Common myeloid progenitor, CD34-positive (primary cell): ENCODE measurements at regions not wholly inside any gene's neighbourhood (a gene's known extent, or its start where the extent isn't known, plus 50 kb on each side); places are given as distances from the start of the nearest gene placed in this dataset.

Source experiments
- CTCF ChIA-PET: fragments of 350-600 bp; sonication (Branson Sonifier 250); formaldehyde crosslinking; loops from one replicate; lab custom pipeline; 2021; ENCODE audit warnings: antibody characterized with exemption; lab: Charles Lee
- POLR2A ChIA-PET: fragments of 350-600 bp; sonication (Branson Sonifier 250); formaldehyde crosslinking; loops from one replicate; lab custom pipeline; 2021; ENCODE audit warnings: antibody characterized with exemption; lab: Charles Lee
- DNase-seq, 3 donors: peaks; one replicate each; pipeline versions ENCODE4 v3.0.0 to v3.0.0-alpha.2; 2013
- H3K27ac ChIP-seq, 2 experiments: 1 replicate in 1 of 2; 2 replicates in 1 of 2; pipeline ENCODE4 v1.7.0; 2013; ENCODE audit warnings: inconsistent platforms in 2 of 2, low read length in 2 of 2, mild to moderate bottlenecking in 2 of 2, low read depth in 1 of 2, moderate library complexity in 1 of 2; ENCODE audit not compliant: severe bottlenecking in 2 of 2, insufficient read depth in 1 of 2, poor library complexity in 1 of 2
- H3K27me3 ChIP-seq, 5 experiments: replicated peaks in 2 of 5; 1 replicate in 3 of 5; 2 replicates in 2 of 5; pipeline versions ENCODE4 v1.6.1 to v1.7.0; 2013; ENCODE audit warnings: low read length in 4 of 5, mild to moderate bottlenecking in 2 of 5, moderate library complexity in 2 of 5, inconsistent platforms in 1 of 5; ENCODE audit not compliant: insufficient read depth in 5 of 5, control insufficient read depth in 4 of 5
- H3K36me3 ChIP-seq, 4 experiments: 1 replicate in 2 of 4; 2 replicates in 2 of 4; pipeline versions ENCODE4 v1.6.1 to v1.7.0; 2013; ENCODE audit warnings: low read length in 3 of 4, control low read depth in 1 of 4, mild to moderate bottlenecking in 1 of 4; ENCODE audit not compliant: control insufficient read depth in 4 of 4, insufficient read depth in 4 of 4
- H3K4me1 ChIP-seq, 4 experiments: 1 replicate in 3 of 4; 2 replicates in 1 of 4; pipeline versions ENCODE4 v1.6.1 to v1.7.1; 2013; ENCODE audit warnings: low read length in 3 of 4, mild to moderate bottlenecking in 3 of 4, control low read depth in 1 of 4, inconsistent platforms in 1 of 4, moderate library complexity in 1 of 4; ENCODE audit not compliant: control insufficient read depth in 4 of 4, insufficient read depth in 4 of 4; ENCODE audit errors: control extremely low read depth in 1 of 4
- H3K4me3 ChIP-seq, 7 experiments: 1 replicate in 4 of 7; 2 replicates in 3 of 7; pipeline versions ENCODE4 v1.5.1 to v1.7.0; 2013; ENCODE audit warnings: mild to moderate bottlenecking in 7 of 7, low read length in 6 of 7, moderate library complexity in 6 of 7, inconsistent platforms in 2 of 7, low read depth in 2 of 7, control low read depth in 1 of 7; ENCODE audit not compliant: insufficient read depth in 4 of 7, control insufficient read depth in 1 of 7; ENCODE audit errors: extremely low read depth in 1 of 7
- H3K9me3 ChIP-seq, 5 experiments: 1 replicate in 4 of 5; 2 replicates in 1 of 5; pipeline versions ENCODE4 v1.6.1 to v1.7.1; 2013; ENCODE audit warnings: low read length in 4 of 5, mild to moderate bottlenecking in 2 of 5, inconsistent platforms in 1 of 5, low read depth in 1 of 5, moderate library complexity in 1 of 5; ENCODE audit not compliant: control insufficient read depth in 4 of 5, insufficient read depth in 2 of 5; ENCODE audit errors: control extremely low read depth in 1 of 5
- WGBS: methylation state at CpG from one replicate; pipeline ENCODE4 v1.1.5; 2013; ENCODE audit not compliant: insufficient coverage; 5-methylcytosine and 5-hydroxymethylcytosine counted together

GRCh38 chr18:61006687-61007224 lies 326.5 kb upstream of the CDH20 start:
- 100% methylated on average over 4 of the region's 4 CpGs for WGBS
- no peak for DNase-seq
- H3K9me3 ChIP-seq, result no peaks in the 10 kb centered on the region
- H3K36me3 ChIP-seq, result no peaks in the 10 kb centered on the region
- POLR2A ChIA-PET, result no interaction called here
- CTCF ChIA-PET, result no interaction called here
- H3K4me3 ChIP-seq, result no peak overlapping the region
- H3K27ac ChIP-seq, result no peak overlapping the region
- no peaks in the 10 kb centered on the region for H3K4me1 ChIP-seq
- H3K27me3 ChIP-seq, result no peaks in the 10 kb centered on the region

GRCh38 chr18:61019338-61020301 lies 313.6 kb upstream of the CDH20 start:
- no peak for DNase-seq
- H3K27ac ChIP-seq, result no peak overlapping the region
- ChIA-PET CTCF (no interaction called here), POLR2A (no interaction called here)
- no peaks in the 10 kb centered on the region for H3K4me1 ChIP-seq
- H3K4me3 ChIP-seq, result no peak overlapping the region
- no CpG with 5 or more reads among the region's 3 CpGs for WGBS
- no peaks in the 10 kb centered on the region for H3K9me3 ChIP-seq
- H3K27me3 ChIP-seq, result no peaks in the 10 kb centered on the region
- H3K36me3 ChIP-seq, result no peaks in the 10 kb centered on the region

DNA sequence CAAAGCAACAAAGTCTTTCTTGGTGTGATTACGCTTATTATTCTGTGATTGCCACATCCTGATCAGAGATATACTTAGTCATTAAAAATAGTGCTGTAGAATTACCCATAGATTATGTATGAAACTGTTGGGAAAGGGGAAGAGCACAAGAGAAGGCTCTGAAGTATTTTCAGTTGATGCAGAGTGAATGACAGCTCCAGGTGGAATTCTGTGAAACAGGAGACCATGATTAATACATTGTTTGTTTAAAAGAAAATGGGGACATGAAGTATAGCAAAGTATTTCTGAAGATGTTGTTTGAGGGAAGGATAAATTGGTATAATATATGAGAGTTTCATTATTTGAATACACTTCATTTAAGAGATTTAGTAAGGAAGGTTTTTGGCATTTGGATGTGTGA lies 307.6 kb upstream of the CDH20 start:
- H3K9me3 ChIP-seq, result no peaks in the 10 kb centered on the region
- H3K4me1 ChIP-seq, result no peaks in the 10 kb centered on the region
- WGBS, result no CpG with 5 or more reads among the region's 1 CpG
- H3K27ac ChIP-seq, result no peak overlapping the region
- CTCF ChIA-PET, result no interaction called here
- POLR2A ChIA-PET, result no interaction called here
- no peaks in the 10 kb centered on the region for H3K36me3 ChIP-seq
- no peaks in the 10 kb centered on the region for H3K27me3 ChIP-seq
- no peak for DNase-seq
- no peak overlapping the region for H3K4me3 ChIP-seq

DNA sequence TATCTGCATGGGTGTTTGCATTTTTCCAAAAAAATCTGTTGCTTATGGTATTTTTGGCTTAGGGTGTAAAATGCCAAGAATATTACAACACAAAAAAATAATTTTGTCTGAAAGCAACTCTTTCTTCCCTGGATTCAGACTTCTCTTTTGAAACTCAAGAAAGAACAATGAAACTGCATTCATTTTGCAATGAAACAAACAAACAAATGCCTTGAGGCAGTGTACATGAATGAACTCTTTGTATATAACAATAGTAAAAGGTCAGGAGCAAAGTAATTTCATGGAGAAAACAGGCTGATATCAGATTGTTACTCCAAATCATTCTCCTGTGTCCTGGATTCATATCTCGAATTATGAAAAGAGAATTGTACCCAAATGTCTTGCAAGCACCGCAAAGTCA lies 301.6 kb upstream of the CDH20 start:
- ChIA-PET CTCF (no interaction called here), POLR2A (no interaction called here)
- Histone ChIP-seq H3K4me3 (no peak overlapping the region), H3K9me3 (no peaks in the 10 kb centered on the region), H3K27ac (no peak overlapping the region), H3K27me3 (no peaks in the 10 kb centered on the region), H3K36me3 (no peaks in the 10 kb centered on the region), H3K4me1 (no peaks in the 10 kb centered on the region)
- WGBS, result no CpG with 5 or more reads among the region's 2 CpGs
- DNase-seq, result no peak

GRCh38 chr18:61034580-61034979 lies 298.6 kb upstream of the CDH20 start:
- 92% methylated on average over 1 of the region's 2 CpGs for WGBS
- ChIA-PET CTCF (no interaction called here), POLR2A (no interaction called here)
- Histone ChIP-seq H3K27ac (no peak overlapping the region), H3K4me3 (no peak overlapping the region), H3K4me1 (no peaks in the 10 kb centered on the region), H3K36me3 (no peaks in the 10 kb centered on the region), H3K27me3 (no peaks in the 10 kb centered on the region), H3K9me3 (no peaks in the 10 kb centered on the region)
- no peak for DNase-seq

DNA sequence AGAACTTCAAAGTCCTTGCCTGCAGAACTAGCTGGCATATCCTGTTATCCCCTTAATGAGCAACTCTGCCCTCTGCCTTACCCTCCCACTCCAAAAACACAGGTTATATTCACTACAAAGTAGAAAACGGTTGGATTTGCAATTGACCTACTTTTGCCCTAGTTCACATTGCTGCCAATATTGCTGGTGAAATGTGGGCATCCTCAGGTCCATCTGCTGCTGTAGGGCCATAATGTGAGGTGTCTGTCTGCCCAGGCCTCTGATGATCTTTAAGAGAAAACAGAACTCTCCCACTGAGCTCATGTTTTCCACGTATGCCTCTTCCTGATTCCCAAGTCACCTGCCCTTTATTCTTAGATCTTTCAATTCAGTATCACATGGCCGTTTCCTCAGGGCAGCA lies 294.0 kb upstream of the CDH20 start:
- Histone ChIP-seq H3K27ac (no peak overlapping the region), H3K4me1 (no peaks in the 10 kb centered on the region), H3K36me3 (no peaks in the 10 kb centered on the region), H3K27me3 (no peaks in the 10 kb centered on the region), H3K4me3 (no peak overlapping the region), H3K9me3 (no peaks in the 10 kb centered on the region)
- DNase-seq, result no peak
- POLR2A ChIA-PET, result interaction anchor here (0.6 kb wide), 1 partner anchor 1092 kb away, joined by 8 read pairs; no protein-coding TSS in a partner anchor
- no CpG with 5 or more reads among the region's 3 CpGs for WGBS
- CTCF ChIA-PET, result no interaction called here

DNA sequence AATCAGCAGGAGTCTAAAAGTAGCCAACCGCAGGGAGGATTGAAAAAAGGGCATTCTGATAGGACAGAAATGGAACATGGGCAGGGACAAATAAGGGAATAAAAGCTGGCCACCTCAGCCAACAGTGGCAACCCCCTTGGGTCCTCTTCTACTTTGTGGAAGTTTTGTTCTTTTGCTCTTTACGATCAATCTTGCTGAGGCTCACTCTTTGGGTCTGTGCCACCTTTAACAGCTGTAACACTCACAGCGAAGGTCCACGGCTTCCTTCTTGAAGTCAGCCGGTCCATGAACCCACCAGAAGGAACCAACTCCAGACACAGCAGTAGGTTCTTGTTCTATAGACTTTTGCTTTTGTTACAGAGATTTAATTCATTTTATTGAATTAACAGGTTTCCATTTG lies 285.4 kb upstream of the CDH20 start:
- DNase-seq, result no peak
- no peak overlapping the region for H3K27ac ChIP-seq
- H3K4me3 ChIP-seq, result no peak overlapping the region
- H3K4me1 ChIP-seq, result no peaks in the 10 kb centered on the region
- POLR2A ChIA-PET, result no interaction called here
- no peaks in the 10 kb centered on the region for H3K9me3 ChIP-seq
- WGBS, result 100% methylated on average over 3 of the region's 5 CpGs
- H3K36me3 ChIP-seq, result no peaks in the 10 kb centered on the region
- no peaks in the 10 kb centered on the region for H3K27me3 ChIP-seq
- CTCF ChIA-PET, result no interaction called here
